ENCODE measurements at regions not wholly inside any gene's neighbourhood (a gene's known extent, or its start where the extent isn't known, plus 50 kb on each side); places are given as distances from the start of the nearest gene placed in this dataset.

DNA sequence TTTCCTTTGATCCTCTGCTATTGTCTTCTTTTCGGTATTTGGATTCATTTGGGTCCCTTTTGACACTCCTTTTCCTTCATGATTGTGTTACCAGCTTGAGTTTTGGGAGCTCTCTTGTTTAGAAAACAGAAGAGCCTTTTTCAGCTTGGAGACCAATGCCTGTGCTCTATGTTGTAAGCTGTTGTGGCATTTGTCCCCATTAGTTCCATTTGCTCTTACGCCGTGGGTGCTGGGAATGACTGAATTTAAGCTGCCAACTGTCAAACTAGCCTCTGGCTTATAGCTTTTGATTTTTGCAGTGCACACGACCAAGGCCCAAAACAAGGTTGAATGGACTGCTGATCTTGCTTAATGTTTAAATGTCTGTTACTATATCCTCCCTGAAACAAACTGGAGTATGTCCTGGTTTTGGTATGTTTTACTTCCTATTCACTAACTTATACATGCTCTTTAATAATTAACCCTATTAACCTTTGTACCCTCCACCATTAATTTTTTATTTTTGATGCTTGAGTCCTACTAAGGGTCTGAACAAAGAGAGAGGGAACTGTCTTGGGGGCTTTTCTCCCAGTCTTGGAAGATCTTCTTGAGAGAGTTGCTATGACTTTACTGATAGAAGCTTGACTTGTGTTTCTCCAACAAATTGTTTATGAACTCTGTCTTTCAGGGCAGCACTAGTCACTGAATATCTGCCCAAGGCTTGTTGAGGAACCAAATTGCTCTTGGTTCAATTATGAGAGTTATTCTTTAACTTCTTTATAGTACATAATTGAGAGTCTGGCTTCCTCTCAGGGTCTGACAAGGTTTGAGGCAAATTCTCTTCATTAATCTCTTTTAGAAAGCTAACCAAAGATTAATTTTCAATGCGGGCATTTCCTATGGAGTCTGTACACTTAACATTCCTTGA is 100.3 kb upstream of the SIRPG start:
- TF ChIP-seq, protein P1, sequence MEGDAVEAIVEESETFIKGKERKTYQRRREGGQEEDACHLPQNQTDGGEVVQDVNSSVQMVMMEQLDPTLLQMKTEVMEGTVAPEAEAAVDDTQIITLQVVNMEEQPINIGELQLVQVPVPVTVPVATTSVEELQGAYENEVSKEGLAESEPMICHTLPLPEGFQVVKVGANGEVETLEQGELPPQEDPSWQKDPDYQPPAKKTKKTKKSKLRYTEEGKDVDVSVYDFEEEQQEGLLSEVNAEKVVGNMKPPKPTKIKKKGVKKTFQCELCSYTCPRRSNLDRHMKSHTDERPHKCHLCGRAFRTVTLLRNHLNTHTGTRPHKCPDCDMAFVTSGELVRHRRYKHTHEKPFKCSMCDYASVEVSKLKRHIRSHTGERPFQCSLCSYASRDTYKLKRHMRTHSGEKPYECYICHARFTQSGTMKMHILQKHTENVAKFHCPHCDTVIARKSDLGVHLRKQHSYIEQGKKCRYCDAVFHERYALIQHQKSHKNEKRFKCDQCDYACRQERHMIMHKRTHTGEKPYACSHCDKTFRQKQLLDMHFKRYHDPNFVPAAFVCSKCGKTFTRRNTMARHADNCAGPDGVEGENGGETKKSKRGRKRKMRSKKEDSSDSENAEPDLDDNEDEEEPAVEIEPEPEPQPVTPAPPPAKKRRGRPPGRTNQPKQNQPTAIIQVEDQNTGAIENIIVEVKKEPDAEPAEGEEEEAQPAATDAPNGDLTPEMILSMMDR (IDR thresholded peaks at IDR 0.05): no peak
- no peak for TF ChIP-seq POLR2A (IDR thresholded peaks at IDR 0.05)
